ENCODE measurements at regions not wholly inside any gene's neighbourhood (a gene's known extent, or its start where the extent isn't known, plus 50 kb on each side); places are given as distances from the start of the nearest gene placed in this dataset.

DNA sequence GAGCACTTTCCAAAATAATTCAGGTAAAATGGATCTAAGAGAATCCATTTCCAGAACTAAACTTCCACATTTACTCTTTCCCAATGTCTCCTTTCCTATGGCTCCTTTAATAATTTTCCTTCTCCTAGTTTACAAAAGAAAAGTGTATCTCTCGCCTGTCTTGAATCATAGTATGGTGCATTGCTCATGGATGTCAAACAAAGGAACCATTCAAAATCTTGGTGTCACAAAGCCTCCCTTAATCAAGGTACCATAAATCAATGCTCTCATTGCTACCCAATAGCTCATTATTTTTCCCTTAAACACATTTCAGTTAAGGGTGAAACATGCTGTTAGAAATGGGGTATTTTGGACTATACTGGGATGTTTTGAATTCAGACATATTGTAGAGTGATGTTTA, 57.6 kb upstream of the KCNMA1 start:
- ATAC-seq = no peak
- peaks cover 29% of the 10 kb centered on the region for H3K4me1 Mint-ChIP-seq
- H3K36me3 Mint-ChIP-seq = no peaks in the 10 kb centered on the region
- no peaks in the 10 kb centered on the region for H3K9me3 Mint-ChIP-seq
- no peak overlapping the region for H3K27ac Mint-ChIP-seq
- no peak overlapping the region for H3K4me3 Mint-ChIP-seq
- no peaks in the 10 kb centered on the region for H3K27me3 Mint-ChIP-seq

- H3K4me1 Mint-ChIP-seq = peaks cover 9% of the 10 kb centered on the region
- ATAC-seq = no peak
- no peaks in the 10 kb centered on the region for H3K9me3 Mint-ChIP-seq
Measured at GRCh38 chr10:77692782-77693181, 55.2 kb upstream of the KCNMA1 start.

GRCh38 chr10:77689339-77689738, 51.7 kb upstream of the KCNMA1 start:
- Mint-ChIP-seq H3K36me3 (no peaks in the 10 kb centered on the region), H3K4me1 (no peaks in the 10 kb centered on the region), H3K9me3 (no peaks in the 10 kb centered on the region), H3K4me3 (no peak overlapping the region), H3K27ac (no peak overlapping the region), H3K27me3 (peaks cover 14% of the 10 kb centered on the region)
- ATAC-seq = no peak

More at GRCh38 chr10:77692782-77693181, 55.2 kb upstream of the KCNMA1 start:
- Mint-ChIP-seq H3K4me3 (no peak overlapping the region), H3K36me3 (no peaks in the 10 kb centered on the region), H3K27me3 (peaks cover 2% of the 10 kb centered on the region), H3K27ac (no peak overlapping the region)

DNA sequence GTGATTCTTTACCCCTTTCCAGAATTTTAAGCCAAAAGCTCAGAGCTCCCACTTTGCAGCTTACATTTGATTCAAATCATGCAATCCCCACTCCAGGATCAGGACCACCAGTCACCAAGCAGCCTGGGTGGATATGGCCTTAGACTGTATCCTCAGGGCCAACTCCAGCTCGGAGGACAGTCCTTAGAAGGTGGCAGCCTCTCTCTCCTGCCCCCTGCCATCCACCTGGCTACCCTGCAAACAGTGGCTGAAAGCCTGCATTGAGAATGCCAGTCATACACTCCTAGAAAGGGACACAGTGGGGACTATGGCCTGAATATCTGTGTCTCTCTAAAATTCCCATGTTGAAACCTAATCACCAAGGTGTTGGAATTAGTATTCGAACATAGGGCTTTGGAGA, 50.0 kb upstream of the KCNMA1 start:
- no peaks in the 10 kb centered on the region for H3K36me3 Mint-ChIP-seq
- ATAC-seq = no peak
- no peak overlapping the region for H3K4me3 Mint-ChIP-seq
- no peaks in the 10 kb centered on the region for H3K9me3 Mint-ChIP-seq
- H3K4me1 Mint-ChIP-seq = no peaks in the 10 kb centered on the region
- H3K27ac Mint-ChIP-seq = no peak overlapping the region
- peaks cover 14% of the 10 kb centered on the region for H3K27me3 Mint-ChIP-seq

Measured in stimulated activated memory B cell treated with anti-CD40 and anti-IgM and Interleukin-4, amounts not matched to agents 10 μg/mL and 1 μg/mL and 100 μg/mL, for 72 hours (primary cell).